Testis (tissue), 2 donors: ENCODE measurements at regions not wholly inside any gene's neighbourhood (a gene's known extent, or its start where the extent isn't known, plus 50 kb on each side); places are given as distances from the start of the nearest gene placed in this dataset.

Experiments used
- DNase-seq: peaks from one replicate; pipeline ENCODE4 v3.0.0-alpha.2; 2019
- H3K27ac ChIP-seq, 2 donors: fragments of 200-600 bp; sonication (generic); one replicate each; pipeline ENCODE4 v1.5.1; 2019
- H3K27me3 ChIP-seq: fragments of 200-600 bp; sonication (generic); one replicate; pipeline ENCODE4 v1.5.1; 2019
- H3K36me3 ChIP-seq: fragments of 200-600 bp; sonication (generic); one replicate; pipeline ENCODE4 v1.5.1; 2017; ENCODE audit warnings: low read depth; ENCODE audit errors: missing control alignments
- H3K4me1 ChIP-seq: fragments of 200-600 bp; sonication (generic); one replicate; pipeline ENCODE4 v1.5.1; 2019
- H3K4me3 ChIP-seq, 2 donors: fragments of 200-600 bp; sonication (generic); one replicate each; pipeline ENCODE4 v1.5.1; 2017 to 2019
- H3K9me3 ChIP-seq: fragments of 200-600 bp; sonication (generic); one replicate; pipeline ENCODE4 v1.5.1; 2017
- CTCF ChIP-seq, 3 experiments: fragments of 450-650 bp in 2 of 3; fragments of 200-600 bp in 1 of 3; sonication (generic) in 1 of 3; IDR thresholded peaks; one replicate each; pipeline ENCODE4 v1.5.1; 2016 to 2019; ENCODE audit warnings: antibody characterized with exemption in 3 of 3, mild to moderate bottlenecking in 2 of 3, moderate library complexity in 1 of 3
- POLR2A ChIP-seq: fragments of 450-650 bp; IDR thresholded peaks from one replicate; pipeline ENCODE4 v1.6.1; 2017; ENCODE audit warnings: antibody characterized with exemption, mild to moderate bottlenecking, moderate library complexity
- WGBS, 2 donors: methylation state at CpG; one replicate each; pipeline ENCODE4 v1.1.5; 2018; 5-methylcytosine and 5-hydroxymethylcytosine counted together
- intact Hi-C: fragments of 100-400 bp; cut with DNase I; formaldehyde crosslinking; loops from one replicate; pipeline ENCODE4 v1.15.1; 2023; ENCODE audit warnings: low total_unique reads

GRCh38 chr6:50586331-50586675, 127.0 kb upstream of the TFAP2D start:
- no peaks in the 10 kb centered on the region for H3K4me1 ChIP-seq
- H3K9me3 ChIP-seq = no peaks in the 10 kb centered on the region
- H3K27ac ChIP-seq = no peak overlapping the region
- TF ChIP-seq POLR2A (no peak), CTCF (IDR thresholded peaks at IDR 0.05) (no peak)
- no peaks in the 10 kb centered on the region for H3K27me3 ChIP-seq
- H3K4me3 ChIP-seq = no peak overlapping the region
- 90 to 94% methylated on average over 2 of the region's 2 CpGs for WGBS, 2 donors
- intact Hi-C loops = no loop called here
- no peak for DNase-seq
- H3K36me3 ChIP-seq = no peaks in the 10 kb centered on the region

GRCh38 chr6:50589751-50590470, 123.4 kb upstream of the TFAP2D start:
- Histone ChIP-seq H3K4me3 (no peak overlapping the region), H3K27ac (no peak overlapping the region), H3K9me3 (no peaks in the 10 kb centered on the region), H3K4me1 (no peaks in the 10 kb centered on the region), H3K27me3 (no peaks in the 10 kb centered on the region), H3K36me3 (no peaks in the 10 kb centered on the region)
- TF ChIP-seq CTCF (IDR thresholded peaks at IDR 0.05) (no peak), POLR2A (no peak)
- DNase-seq = no peak
- WGBS, 2 donors = 75 to 78% methylated on average over 5 of the region's 5 CpGs
- intact Hi-C loops = no loop called here

- no peak for DNase-seq
- Histone ChIP-seq H3K27me3 (no peaks in the 10 kb centered on the region), H3K36me3 (no peaks in the 10 kb centered on the region), H3K27ac (no peak overlapping the region), H3K4me3 (no peak overlapping the region), H3K9me3 (no peaks in the 10 kb centered on the region), H3K4me1 (no peaks in the 10 kb centered on the region)
- TF ChIP-seq CTCF (IDR thresholded peaks at IDR 0.05) (no peak), POLR2A (no peak)
- 78 to 91% methylated on average over 3 to 4 of the region's 4 CpGs for WGBS, 2 donors
- intact Hi-C loops = no loop called here
These were observed 122.2 kb upstream of the TFAP2D start for GRCh38 chr6:50591135-50591534.

- TF ChIP-seq POLR2A = no peak
- TF ChIP-seq CTCF (IDR thresholded peaks at IDR 0.05) = no peak
- WGBS, 2 donors = 83 to 89% methylated on average over 3 of the region's 3 CpGs
- H3K4me1 ChIP-seq = no peaks in the 10 kb centered on the region
- H3K36me3 ChIP-seq = no peaks in the 10 kb centered on the region
- intact Hi-C loops = no loop called here
- no peak overlapping the region for H3K4me3 ChIP-seq
- H3K27ac ChIP-seq = no peak overlapping the region
- no peaks in the 10 kb centered on the region for H3K9me3 ChIP-seq
- DNase-seq = no peak
- H3K27me3 ChIP-seq = no peaks in the 10 kb centered on the region
These were observed 113.0 kb upstream of the TFAP2D start for GRCh38 chr6:50600280-50600679.

- Histone ChIP-seq H3K9me3 (no peaks in the 10 kb centered on the region), H3K27me3 (no peaks in the 10 kb centered on the region), H3K4me3 (no peak overlapping the region), H3K4me1 (no peaks in the 10 kb centered on the region), H3K36me3 (no peaks in the 10 kb centered on the region), H3K27ac (no peak overlapping the region)
- WGBS, 2 donors = 39 to 40% methylated on average over 2 of the region's 2 CpGs
- no peak for DNase-seq
- intact Hi-C loops = no loop called here
- no peak for TF ChIP-seq POLR2A
- peak; percentile 49 to 93 (median 56) for TF ChIP-seq CTCF (IDR thresholded peaks at IDR 0.05)
These were observed 111.0 kb upstream of the TFAP2D start for GRCh38 chr6:50602292-50602691.
